HL-60 (cell line): ENCODE measurements at regions not wholly inside any gene's neighbourhood (a gene's known extent, or its start where the extent isn't known, plus 50 kb on each side); places are given as distances from the start of the nearest gene placed in this dataset.

ENCODE experiments used
- DNase-seq, 2 experiments: peaks; one replicate each; pipeline ENCODE4 v3.0.0-alpha.2; 2010 to 2020; ENCODE audit warnings: low read depth in 1 of 2, low spot score in 1 of 2
- H3K27ac ChIP-seq: fragments of 250-450 bp; sonication (Bioruptor Pico); replicated peaks from 2 replicates; pipeline ENCODE4 v1.5.1; 2020; ENCODE audit warnings: mild to moderate bottlenecking, moderate library complexity
- H3K27me3 ChIP-seq: fragments of 250-450 bp; sonication (Bioruptor Pico); 2 replicates; pipeline ENCODE4 v1.5.1; 2021; ENCODE audit warnings: mild to moderate bottlenecking, moderate library complexity; ENCODE audit not compliant: insufficient read depth, poor library complexity, severe bottlenecking
- H3K4me3 ChIP-seq: replicated peaks from 2 replicates; pipeline ENCODE4 v1.5.1; 2011; ENCODE audit warnings: mild to moderate bottlenecking, control low read depth, low read length; ENCODE audit not compliant: insufficient read depth
- GABPA ChIP-seq: IDR thresholded peaks from 2 replicates; pipeline ENCODE4 v1.6.1; 2012; ENCODE audit warnings: low read depth
- POLR2AphosphoS5 ChIP-seq: IDR thresholded peaks from 2 replicates; pipeline ENCODE4 v1.6.1; 2012; ENCODE audit warnings: low read depth
- SPI1 ChIP-seq: IDR thresholded peaks from 2 replicates; pipeline ENCODE4 v1.6.1; 2012; ENCODE audit warnings: low read depth, mild to moderate bottlenecking, borderline replicate concordance
- TF ChIP-seq, protein P1 (sequence below): IDR thresholded peaks from 2 replicates; pipeline ENCODE4 v1.6.1; 2012; ENCODE audit warnings: low read depth; ENCODE audit not compliant: insufficient replicate concordance
- TF ChIP-seq, protein P2 (sequence below): IDR thresholded peaks from one replicate; pipeline ENCODE4 v1.5.1; 2011; ENCODE audit warnings: low read length, control low read depth, inconsistent platforms; ENCODE audit not compliant: insufficient read depth

DNA sequence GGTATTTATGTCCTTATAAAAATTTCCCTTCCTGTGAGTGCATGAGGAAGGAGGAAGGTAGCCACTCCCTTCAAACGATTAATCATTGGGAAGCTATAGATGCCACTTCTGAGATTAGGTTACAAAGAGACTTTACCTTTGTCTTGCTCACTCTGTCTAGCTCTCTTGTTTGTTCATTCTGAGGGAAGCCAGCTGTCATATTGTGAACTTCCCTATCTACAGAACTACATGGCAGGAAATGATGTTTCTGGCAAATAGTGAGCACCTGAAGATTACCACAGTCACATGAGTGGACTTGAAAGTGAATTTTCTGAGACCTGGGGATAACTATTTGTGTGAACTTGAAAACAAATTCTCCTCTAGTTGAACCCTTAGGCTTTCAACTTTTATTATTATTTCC, 776.8 kb downstream of the CCDC85A start:
- no peaks in the 10 kb centered on the region for H3K27me3 ChIP-seq
- H3K4me3 ChIP-seq: no peak overlapping the region
- H3K27ac ChIP-seq: no peak overlapping the region
- TF ChIP-seq POLR2AphosphoS5 (no peak), GABPA (no peak), SPI1 (no peak)
- TF ChIP-seq, protein P1, sequence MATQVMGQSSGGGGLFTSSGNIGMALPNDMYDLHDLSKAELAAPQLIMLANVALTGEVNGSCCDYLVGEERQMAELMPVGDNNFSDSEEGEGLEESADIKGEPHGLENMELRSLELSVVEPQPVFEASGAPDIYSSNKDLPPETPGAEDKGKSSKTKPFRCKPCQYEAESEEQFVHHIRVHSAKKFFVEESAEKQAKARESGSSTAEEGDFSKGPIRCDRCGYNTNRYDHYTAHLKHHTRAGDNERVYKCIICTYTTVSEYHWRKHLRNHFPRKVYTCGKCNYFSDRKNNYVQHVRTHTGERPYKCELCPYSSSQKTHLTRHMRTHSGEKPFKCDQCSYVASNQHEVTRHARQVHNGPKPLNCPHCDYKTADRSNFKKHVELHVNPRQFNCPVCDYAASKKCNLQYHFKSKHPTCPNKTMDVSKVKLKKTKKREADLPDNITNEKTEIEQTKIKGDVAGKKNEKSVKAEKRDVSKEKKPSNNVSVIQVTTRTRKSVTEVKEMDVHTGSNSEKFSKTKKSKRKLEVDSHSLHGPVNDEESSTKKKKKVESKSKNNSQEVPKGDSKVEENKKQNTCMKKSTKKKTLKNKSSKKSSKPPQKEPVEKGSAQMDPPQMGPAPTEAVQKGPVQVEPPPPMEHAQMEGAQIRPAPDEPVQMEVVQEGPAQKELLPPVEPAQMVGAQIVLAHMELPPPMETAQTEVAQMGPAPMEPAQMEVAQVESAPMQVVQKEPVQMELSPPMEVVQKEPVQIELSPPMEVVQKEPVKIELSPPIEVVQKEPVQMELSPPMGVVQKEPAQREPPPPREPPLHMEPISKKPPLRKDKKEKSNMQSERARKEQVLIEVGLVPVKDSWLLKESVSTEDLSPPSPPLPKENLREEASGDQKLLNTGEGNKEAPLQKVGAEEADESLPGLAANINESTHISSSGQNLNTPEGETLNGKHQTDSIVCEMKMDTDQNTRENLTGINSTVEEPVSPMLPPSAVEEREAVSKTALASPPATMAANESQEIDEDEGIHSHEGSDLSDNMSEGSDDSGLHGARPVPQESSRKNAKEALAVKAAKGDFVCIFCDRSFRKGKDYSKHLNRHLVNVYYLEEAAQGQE: no peak
- TF ChIP-seq, protein P2, sequence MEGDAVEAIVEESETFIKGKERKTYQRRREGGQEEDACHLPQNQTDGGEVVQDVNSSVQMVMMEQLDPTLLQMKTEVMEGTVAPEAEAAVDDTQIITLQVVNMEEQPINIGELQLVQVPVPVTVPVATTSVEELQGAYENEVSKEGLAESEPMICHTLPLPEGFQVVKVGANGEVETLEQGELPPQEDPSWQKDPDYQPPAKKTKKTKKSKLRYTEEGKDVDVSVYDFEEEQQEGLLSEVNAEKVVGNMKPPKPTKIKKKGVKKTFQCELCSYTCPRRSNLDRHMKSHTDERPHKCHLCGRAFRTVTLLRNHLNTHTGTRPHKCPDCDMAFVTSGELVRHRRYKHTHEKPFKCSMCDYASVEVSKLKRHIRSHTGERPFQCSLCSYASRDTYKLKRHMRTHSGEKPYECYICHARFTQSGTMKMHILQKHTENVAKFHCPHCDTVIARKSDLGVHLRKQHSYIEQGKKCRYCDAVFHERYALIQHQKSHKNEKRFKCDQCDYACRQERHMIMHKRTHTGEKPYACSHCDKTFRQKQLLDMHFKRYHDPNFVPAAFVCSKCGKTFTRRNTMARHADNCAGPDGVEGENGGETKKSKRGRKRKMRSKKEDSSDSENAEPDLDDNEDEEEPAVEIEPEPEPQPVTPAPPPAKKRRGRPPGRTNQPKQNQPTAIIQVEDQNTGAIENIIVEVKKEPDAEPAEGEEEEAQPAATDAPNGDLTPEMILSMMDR: no peak
- no peak for DNase-seq

DNA sequence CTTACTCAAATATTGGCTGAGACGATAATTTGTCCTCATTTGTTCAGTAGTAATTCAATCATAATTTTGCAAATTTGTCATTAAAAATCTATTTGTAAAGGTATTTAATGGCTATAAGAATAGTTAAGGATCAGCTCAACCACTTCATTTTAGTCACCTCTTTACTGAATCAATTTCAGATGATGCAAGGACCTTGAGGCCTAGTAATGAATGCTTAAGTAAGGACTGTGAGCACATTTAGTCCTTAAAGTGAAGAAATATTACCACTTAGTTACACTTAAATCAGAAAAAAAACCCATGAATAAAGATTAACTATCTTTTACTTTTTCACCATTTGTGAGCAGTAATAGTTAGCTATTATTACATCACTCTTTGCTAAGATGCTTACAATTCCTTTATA, 778.9 kb downstream of the CCDC85A start:
- Histone ChIP-seq H3K27me3 (no peaks in the 10 kb centered on the region), H3K4me3 (no peak overlapping the region), H3K27ac (no peak overlapping the region)
- no peak for TF ChIP-seq SPI1
- TF ChIP-seq POLR2AphosphoS5: no peak
- TF ChIP-seq, protein P2: no peak
- TF ChIP-seq, protein P1: no peak
- TF ChIP-seq GABPA: no peak
- no peak for DNase-seq

DNA sequence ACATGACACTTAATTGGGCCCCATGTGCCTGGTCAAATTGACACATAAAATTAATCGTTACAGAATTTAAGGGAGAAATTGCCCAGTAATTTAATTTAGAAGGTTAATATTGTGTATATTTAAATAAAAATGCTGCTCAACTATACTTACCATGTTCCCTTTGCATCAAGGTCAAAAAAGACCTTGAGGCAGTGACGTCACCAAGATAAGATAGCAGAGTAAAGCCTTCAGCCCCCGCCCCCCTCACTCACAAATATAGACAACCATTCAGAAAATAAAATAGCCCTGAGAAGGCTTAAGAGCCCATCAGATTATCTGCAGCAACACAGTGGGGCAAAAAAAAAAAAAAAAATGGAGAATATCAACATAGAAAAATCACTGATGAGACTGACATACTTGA, 785.7 kb downstream of the CCDC85A start:
- no peak overlapping the region for H3K4me3 ChIP-seq
- no peaks in the 10 kb centered on the region for H3K27me3 ChIP-seq
- DNase-seq: no peak
- no peak for TF ChIP-seq GABPA
- TF ChIP-seq, protein P1: no peak
- TF ChIP-seq SPI1: no peak
- TF ChIP-seq, protein P2: no peak
- TF ChIP-seq POLR2AphosphoS5: no peak
- no peak overlapping the region for H3K27ac ChIP-seq
